ENCODE measurements at regions not wholly inside any gene's neighbourhood (a gene's known extent, or its start where the extent isn't known, plus 50 kb on each side); places are given as distances from the start of the nearest gene placed in this dataset.

DNA sequence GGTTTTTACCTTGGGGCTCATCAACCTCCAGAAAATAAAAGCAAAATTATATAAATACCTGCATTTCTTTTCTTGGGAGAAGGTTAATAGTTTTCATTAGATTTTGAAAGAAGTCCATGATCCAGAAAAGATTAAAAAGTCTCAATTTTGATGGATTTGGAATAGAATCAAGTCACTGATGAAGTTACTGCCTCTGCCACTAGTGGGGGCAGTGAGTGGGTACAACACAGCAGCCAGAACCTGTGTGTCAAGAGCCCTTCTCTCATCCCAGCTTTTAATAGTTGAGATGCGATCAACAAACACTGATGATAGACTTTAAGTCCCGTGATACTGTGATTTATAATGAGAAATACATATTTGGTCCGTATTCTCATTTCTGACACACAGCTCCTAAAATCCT is 686.7 kb downstream of the DIAPH3 start:
- Histone ChIP-seq H3K36me3 (ENCODE audit: insufficient read depth, insufficient read length, low read length) (no peaks in the 10 kb centered on the region), H3K9ac (ENCODE audit: insufficient read length, low read depth) (no peak overlapping the region), H3K9me3 (ENCODE audit: insufficient read depth, low read length) (no peaks in the 10 kb centered on the region), H3K27me3 (ENCODE audit: insufficient read depth, insufficient read length) (no peaks in the 10 kb centered on the region), H3K4me3 (ENCODE audit: insufficient read length, low read depth) (no peak overlapping the region), H3K4me1 (ENCODE audit: insufficient read depth, insufficient read length) (no peaks in the 10 kb centered on the region)
- no peak for DNase-seq (ENCODE audit: low read depth, low spot score)
- TF ChIP-seq SUZ12 (IDR thresholded peaks at IDR 0.05; ENCODE audit: extremely low read depth, insufficient read depth, insufficient read length), result no peak
- TF ChIP-seq ZNF274 (IDR thresholded peaks at IDR 0.05; ENCODE audit: low read depth, low read length), result no peak
- no peak for TF ChIP-seq YY1 (IDR thresholded peaks at IDR 0.05; ENCODE audit: insufficient read depth, insufficient read length)

DNA sequence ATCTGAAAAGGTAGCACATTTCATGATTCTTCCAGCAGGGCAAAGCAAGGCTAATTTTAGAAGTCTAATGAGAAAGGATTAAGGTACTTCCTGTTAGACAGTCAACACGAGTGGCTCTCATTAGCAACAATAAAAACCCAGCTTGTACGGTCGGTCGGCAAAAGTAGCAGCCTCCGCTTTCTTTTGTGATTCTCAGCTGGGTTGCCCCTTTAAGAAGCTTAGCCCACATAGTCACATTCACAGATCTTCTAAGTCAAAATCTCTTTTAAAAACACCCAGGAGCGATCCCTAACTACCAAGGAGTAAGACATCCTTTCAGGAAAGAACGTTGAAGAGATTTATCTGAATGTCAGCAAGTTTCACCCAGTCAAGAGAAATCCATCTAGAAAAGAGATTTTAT is 684.8 kb downstream of the DIAPH3 start:
- no peak for DNase-seq (ENCODE audit: low read depth, low spot score)
- no peaks in the 10 kb centered on the region for H3K36me3 ChIP-seq (ENCODE audit: insufficient read depth, insufficient read length, low read length)
- H3K27me3 ChIP-seq (ENCODE audit: insufficient read depth, insufficient read length), result no peaks in the 10 kb centered on the region
- TF ChIP-seq YY1 (IDR thresholded peaks at IDR 0.05; ENCODE audit: insufficient read depth, insufficient read length) (no peak), SUZ12 (IDR thresholded peaks at IDR 0.05; ENCODE audit: extremely low read depth, insufficient read depth, insufficient read length) (no peak), ZNF274 (IDR thresholded peaks at IDR 0.05; ENCODE audit: low read depth, low read length) (no peak)
- H3K9me3 ChIP-seq (ENCODE audit: insufficient read depth, low read length), result no peaks in the 10 kb centered on the region
- no peak overlapping the region for H3K4me3 ChIP-seq (ENCODE audit: insufficient read length, low read depth)
- H3K4me1 ChIP-seq (ENCODE audit: insufficient read depth, insufficient read length), result no peaks in the 10 kb centered on the region
- H3K9ac ChIP-seq (ENCODE audit: insufficient read length, low read depth), result no peak overlapping the region

DNA sequence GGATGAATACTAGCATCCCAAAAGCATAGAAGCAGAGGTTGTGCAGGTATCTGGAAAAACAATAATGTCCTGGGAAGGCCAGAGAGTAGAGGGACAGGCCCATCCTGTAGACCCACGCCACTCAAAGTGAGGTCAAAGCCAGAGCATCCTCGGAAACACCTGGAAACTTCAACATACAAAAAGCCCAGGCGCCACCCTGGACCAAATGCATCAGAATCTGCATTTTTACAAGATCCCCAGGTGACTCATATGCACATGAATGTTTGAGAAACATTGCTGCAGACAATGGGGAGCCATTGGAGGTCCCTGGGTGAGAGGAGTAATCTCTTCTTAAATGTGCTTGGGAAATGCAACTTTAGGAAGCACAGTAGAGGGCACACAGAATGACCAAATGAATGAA is 684.1 kb downstream of the DIAPH3 start:
- no peak overlapping the region for H3K4me3 ChIP-seq (ENCODE audit: insufficient read length, low read depth)
- no peaks in the 10 kb centered on the region for H3K9me3 ChIP-seq (ENCODE audit: insufficient read depth, low read length)
- H3K9ac ChIP-seq (ENCODE audit: insufficient read length, low read depth), result no peak overlapping the region
- no peaks in the 10 kb centered on the region for H3K4me1 ChIP-seq (ENCODE audit: insufficient read depth, insufficient read length)
- peak; percentile 49 for DNase-seq (ENCODE audit: low read depth, low spot score)
- H3K27me3 ChIP-seq (ENCODE audit: insufficient read depth, insufficient read length), result no peaks in the 10 kb centered on the region
- TF ChIP-seq ZNF274 (IDR thresholded peaks at IDR 0.05; ENCODE audit: low read depth, low read length) (no peak), SUZ12 (IDR thresholded peaks at IDR 0.05; ENCODE audit: extremely low read depth, insufficient read depth, insufficient read length) (no peak)
- no peaks in the 10 kb centered on the region for H3K36me3 ChIP-seq (ENCODE audit: insufficient read depth, insufficient read length, low read length)

DNA sequence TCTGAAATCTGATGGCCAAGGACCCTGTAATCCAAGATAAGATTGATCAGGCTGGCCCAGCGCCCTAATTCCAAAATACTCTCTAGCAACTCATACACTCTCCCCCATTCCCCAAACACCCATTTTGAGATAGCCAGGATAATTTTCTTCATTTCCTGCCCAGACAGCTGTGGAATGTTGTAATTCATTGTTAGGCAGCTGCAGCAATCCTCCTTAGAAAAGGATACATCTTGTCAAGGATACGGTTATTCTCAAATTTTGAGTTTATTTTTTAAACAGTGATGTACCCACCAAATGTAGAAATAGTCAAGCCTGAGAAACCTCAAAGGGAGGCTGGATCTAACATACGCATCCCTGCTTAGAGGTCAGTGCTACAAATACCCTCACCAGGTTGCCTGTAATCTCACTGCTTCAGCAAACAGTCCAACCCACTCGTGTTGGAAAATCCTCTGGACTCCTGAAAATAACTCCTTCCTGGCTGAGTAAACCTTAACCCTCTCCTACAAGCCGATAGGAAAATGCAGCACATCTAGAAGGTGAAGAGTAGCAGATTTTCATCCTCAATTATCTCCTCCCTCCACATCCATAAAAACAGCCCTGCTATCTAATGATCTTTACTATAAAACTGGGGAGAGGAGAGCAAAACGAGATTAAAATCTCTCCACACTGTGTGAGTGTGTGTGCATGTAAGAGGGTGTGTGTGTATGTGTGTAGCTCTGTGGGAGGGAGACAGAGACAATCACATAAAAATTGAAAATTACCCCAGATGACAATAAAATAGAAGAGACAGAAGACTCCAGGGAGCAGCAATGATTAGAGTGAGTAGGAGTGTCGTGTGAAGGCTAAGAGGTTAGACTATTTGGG is 683.1 kb downstream of the DIAPH3 start:
- Histone ChIP-seq H3K4me3 (ENCODE audit: insufficient read length, low read depth) (no peak overlapping the region), H3K36me3 (ENCODE audit: insufficient read depth, insufficient read length, low read length) (no peaks in the 10 kb centered on the region), H3K9ac (ENCODE audit: insufficient read length, low read depth) (no peak overlapping the region), H3K27me3 (ENCODE audit: insufficient read depth, insufficient read length) (no peaks in the 10 kb centered on the region), H3K9me3 (ENCODE audit: insufficient read depth, low read length) (no peaks in the 10 kb centered on the region), H3K4me1 (ENCODE audit: insufficient read depth, insufficient read length) (no peaks in the 10 kb centered on the region)
- DNase-seq (ENCODE audit: low read depth, low spot score), result no peak
- TF ChIP-seq SUZ12 (IDR thresholded peaks at IDR 0.05; ENCODE audit: extremely low read depth, insufficient read depth, insufficient read length) (no peak), YY1 (IDR thresholded peaks at IDR 0.05; ENCODE audit: insufficient read depth, insufficient read length) (no peak), ZNF274 (IDR thresholded peaks at IDR 0.05; ENCODE audit: low read depth, low read length) (no peak)

DNA sequence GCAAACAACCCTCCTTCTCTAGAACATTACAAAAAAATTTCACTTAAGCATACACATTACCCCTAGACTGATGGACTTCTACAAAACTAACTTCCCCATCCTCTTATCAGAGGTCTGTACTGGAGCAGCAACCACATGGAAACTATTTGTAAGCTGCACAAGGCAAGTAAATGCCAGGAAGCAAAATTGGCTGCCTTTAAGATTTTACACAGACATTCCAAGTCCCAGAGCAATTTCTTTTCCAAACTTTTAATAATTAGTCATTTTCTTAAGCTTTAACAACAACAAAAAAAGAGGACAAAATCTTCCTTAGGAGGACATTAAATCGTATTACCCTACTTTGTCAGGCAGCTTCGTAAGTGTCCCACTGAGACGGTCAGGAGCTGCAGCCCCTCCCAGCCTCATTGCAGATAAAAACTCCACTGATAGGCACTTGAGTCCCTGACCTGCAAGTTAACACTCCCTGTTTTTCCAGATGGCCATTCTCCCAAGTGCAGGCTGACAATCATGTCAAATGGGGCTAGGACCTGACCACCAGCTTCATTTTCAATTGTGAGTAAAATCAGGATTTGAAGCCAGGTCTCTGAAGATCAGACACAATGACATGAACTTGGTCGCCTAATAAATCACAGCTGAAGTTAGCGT is 680.1 kb downstream of the DIAPH3 start:
- no peaks in the 10 kb centered on the region for H3K9me3 ChIP-seq (ENCODE audit: insufficient read depth, low read length)
- H3K4me1 ChIP-seq (ENCODE audit: insufficient read depth, insufficient read length), result no peaks in the 10 kb centered on the region
- H3K4me3 ChIP-seq (ENCODE audit: insufficient read length, low read depth), result no peak overlapping the region
- H3K36me3 ChIP-seq (ENCODE audit: insufficient read depth, insufficient read length, low read length), result no peaks in the 10 kb centered on the region
- TF ChIP-seq ZNF274 (IDR thresholded peaks at IDR 0.05; ENCODE audit: low read depth, low read length), result no peak
- no peak for TF ChIP-seq YY1 (IDR thresholded peaks at IDR 0.05; ENCODE audit: insufficient read depth, insufficient read length)
- TF ChIP-seq SUZ12 (IDR thresholded peaks at IDR 0.05; ENCODE audit: extremely low read depth, insufficient read depth, insufficient read length), result no peak
- no peaks in the 10 kb centered on the region for H3K27me3 ChIP-seq (ENCODE audit: insufficient read depth, insufficient read length)
- DNase-seq (ENCODE audit: low read depth, low spot score), result no peak
- H3K9ac ChIP-seq (ENCODE audit: insufficient read length, low read depth), result no peak overlapping the region

DNA sequence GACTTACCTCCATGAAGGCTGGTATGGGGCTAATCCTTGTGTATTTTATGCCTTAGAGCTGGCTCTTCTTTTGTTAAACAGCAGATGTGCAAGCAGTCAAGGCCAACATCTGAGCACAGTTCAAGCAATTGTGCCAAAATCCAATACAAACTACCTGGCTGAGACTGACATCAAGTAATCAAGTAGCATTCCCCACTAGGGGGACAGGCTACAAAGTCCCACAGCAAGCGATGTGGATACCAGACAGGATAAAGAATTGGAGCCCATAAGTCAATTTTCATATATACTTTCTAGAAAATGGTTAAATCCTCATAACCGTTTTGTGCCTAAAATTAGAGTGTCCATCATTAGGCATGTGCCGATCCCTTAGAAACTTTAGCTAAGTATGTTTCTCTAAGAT is 675.8 kb downstream of the DIAPH3 start:
- DNase-seq (ENCODE audit: low read depth, low spot score), result no peak

DNA sequence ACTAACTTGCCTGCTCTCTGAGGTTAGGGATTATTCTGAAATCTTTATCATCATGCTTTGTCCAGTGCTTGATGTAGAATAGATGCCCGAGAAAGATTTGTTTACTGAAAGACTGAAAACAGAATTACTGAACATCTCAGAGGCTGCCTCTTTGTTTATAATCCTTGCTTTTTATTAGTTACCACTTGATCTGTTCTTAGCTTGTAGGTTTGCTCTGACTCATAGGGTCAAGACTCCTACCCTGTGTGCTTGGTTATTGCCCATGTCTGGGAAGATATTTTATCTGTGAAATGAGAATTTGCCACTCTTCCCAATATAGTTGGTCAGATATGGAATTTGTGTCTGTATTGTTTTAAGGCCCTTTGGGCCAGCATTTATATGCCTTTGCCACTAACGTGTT is 675.3 kb downstream of the DIAPH3 start:
- Histone ChIP-seq H3K9me3 (ENCODE audit: insufficient read depth, low read length) (no peaks in the 10 kb centered on the region), H3K4me3 (ENCODE audit: insufficient read length, low read depth) (no peak overlapping the region), H3K4me1 (ENCODE audit: insufficient read depth, insufficient read length) (no peaks in the 10 kb centered on the region), H3K9ac (ENCODE audit: insufficient read length, low read depth) (no peak overlapping the region), H3K27me3 (ENCODE audit: insufficient read depth, insufficient read length) (no peaks in the 10 kb centered on the region), H3K36me3 (ENCODE audit: insufficient read depth, insufficient read length, low read length) (no peaks in the 10 kb centered on the region)
- DNase-seq (ENCODE audit: low read depth, low spot score), result no peak
- no peak for TF ChIP-seq SUZ12 (IDR thresholded peaks at IDR 0.05; ENCODE audit: extremely low read depth, insufficient read depth, insufficient read length)
- TF ChIP-seq ZNF274 (IDR thresholded peaks at IDR 0.05; ENCODE audit: low read depth, low read length), result no peak
- TF ChIP-seq YY1 (IDR thresholded peaks at IDR 0.05; ENCODE audit: insufficient read depth, insufficient read length), result no peak

More for the DNA sequence above, 675.8 kb downstream of the DIAPH3 start:
- Histone ChIP-seq H3K4me3 (ENCODE audit: insufficient read length, low read depth) (no peak overlapping the region), H3K4me1 (ENCODE audit: insufficient read depth, insufficient read length) (no peaks in the 10 kb centered on the region), H3K9ac (ENCODE audit: insufficient read length, low read depth) (no peak overlapping the region), H3K36me3 (ENCODE audit: insufficient read depth, insufficient read length, low read length) (no peaks in the 10 kb centered on the region), H3K9me3 (ENCODE audit: insufficient read depth, low read length) (no peaks in the 10 kb centered on the region), H3K27me3 (ENCODE audit: insufficient read depth, insufficient read length) (no peaks in the 10 kb centered on the region)
- TF ChIP-seq YY1 (IDR thresholded peaks at IDR 0.05; ENCODE audit: insufficient read depth, insufficient read length) (no peak), SUZ12 (IDR thresholded peaks at IDR 0.05; ENCODE audit: extremely low read depth, insufficient read depth, insufficient read length) (no peak), ZNF274 (IDR thresholded peaks at IDR 0.05; ENCODE audit: low read depth, low read length) (no peak)

Data from NT2/D1 (cell line).